ENCODE measurements at regions not wholly inside any gene's neighbourhood (a gene's known extent, or its start where the extent isn't known, plus 50 kb on each side); places are given as distances from the start of the nearest gene placed in this dataset.

GRCh38 chr4:176959980-176960379 lies 167.3 kb upstream of the VEGFC start:
- TF ChIP-seq FOXP2 (optimal IDR thresholded peaks at IDR 0.05; ENCODE audit: borderline replicate concordance, extremely low read depth, extremely low read length, insufficient read depth): no peak
- TF ChIP-seq, protein P1, sequence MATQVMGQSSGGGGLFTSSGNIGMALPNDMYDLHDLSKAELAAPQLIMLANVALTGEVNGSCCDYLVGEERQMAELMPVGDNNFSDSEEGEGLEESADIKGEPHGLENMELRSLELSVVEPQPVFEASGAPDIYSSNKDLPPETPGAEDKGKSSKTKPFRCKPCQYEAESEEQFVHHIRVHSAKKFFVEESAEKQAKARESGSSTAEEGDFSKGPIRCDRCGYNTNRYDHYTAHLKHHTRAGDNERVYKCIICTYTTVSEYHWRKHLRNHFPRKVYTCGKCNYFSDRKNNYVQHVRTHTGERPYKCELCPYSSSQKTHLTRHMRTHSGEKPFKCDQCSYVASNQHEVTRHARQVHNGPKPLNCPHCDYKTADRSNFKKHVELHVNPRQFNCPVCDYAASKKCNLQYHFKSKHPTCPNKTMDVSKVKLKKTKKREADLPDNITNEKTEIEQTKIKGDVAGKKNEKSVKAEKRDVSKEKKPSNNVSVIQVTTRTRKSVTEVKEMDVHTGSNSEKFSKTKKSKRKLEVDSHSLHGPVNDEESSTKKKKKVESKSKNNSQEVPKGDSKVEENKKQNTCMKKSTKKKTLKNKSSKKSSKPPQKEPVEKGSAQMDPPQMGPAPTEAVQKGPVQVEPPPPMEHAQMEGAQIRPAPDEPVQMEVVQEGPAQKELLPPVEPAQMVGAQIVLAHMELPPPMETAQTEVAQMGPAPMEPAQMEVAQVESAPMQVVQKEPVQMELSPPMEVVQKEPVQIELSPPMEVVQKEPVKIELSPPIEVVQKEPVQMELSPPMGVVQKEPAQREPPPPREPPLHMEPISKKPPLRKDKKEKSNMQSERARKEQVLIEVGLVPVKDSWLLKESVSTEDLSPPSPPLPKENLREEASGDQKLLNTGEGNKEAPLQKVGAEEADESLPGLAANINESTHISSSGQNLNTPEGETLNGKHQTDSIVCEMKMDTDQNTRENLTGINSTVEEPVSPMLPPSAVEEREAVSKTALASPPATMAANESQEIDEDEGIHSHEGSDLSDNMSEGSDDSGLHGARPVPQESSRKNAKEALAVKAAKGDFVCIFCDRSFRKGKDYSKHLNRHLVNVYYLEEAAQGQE (IDR thresholded peaks at IDR 0.05; ENCODE audit: insufficient read depth in 1 of 2, low read depth in 2 of 2, low read length in 2 of 2): no peak
- TF ChIP-seq TAF1 (IDR thresholded peaks at IDR 0.05; ENCODE audit: borderline replicate concordance, insufficient read depth, low read length): no peak
- TF ChIP-seq SIN3A (IDR thresholded peaks at IDR 0.05; ENCODE audit: borderline replicate concordance, insufficient read depth, low read length): no peak
- no peak for TF ChIP-seq POLR2AphosphoS5 (IDR thresholded peaks at IDR 0.05; ENCODE audit: low read depth, low read length)

GRCh38 chr4:176963121-176963520 lies 170.4 kb upstream of the VEGFC start:
- TF ChIP-seq TAF1 (IDR thresholded peaks at IDR 0.05; ENCODE audit: borderline replicate concordance, insufficient read depth, low read length) (no peak), SIN3A (IDR thresholded peaks at IDR 0.05; ENCODE audit: borderline replicate concordance, insufficient read depth, low read length) (no peak), FOXP2 (optimal IDR thresholded peaks at IDR 0.05; ENCODE audit: borderline replicate concordance, extremely low read depth, extremely low read length, insufficient read depth) (no peak), POLR2AphosphoS5 (IDR thresholded peaks at IDR 0.05; ENCODE audit: low read depth, low read length) (no peak)
- TF ChIP-seq, protein P1 (IDR thresholded peaks at IDR 0.05; ENCODE audit: insufficient read depth in 1 of 2, low read depth in 2 of 2, low read length in 2 of 2): no peak

DNA sequence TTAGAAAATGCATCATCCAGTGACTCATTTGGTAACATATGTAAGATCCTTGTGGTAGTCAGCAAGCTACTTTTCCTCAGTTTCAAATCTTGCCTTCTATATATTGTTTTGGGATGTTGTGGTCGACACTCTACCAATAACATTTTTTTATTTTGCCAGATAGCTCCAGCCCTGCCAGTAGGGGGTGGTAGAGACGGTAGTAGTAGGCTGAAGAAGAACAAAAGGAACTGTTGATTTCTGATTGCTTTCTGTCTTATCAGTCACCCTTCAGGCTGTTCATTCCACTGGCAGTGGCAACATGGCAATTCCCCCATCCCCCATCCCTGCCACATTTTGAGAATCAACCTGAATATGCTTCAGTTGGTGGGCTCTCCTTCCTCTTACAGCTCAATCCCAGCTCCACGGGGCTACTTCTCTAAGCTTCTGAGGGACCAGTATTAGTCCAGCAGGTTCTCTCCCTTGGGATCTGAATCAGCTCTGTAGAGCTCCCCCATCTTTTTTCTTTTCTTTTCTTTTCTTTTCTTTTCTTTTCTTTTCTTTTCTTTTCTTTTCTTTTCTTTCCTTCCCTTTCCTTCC lies 171.5 kb upstream of the VEGFC start:
- TF ChIP-seq SIN3A (IDR thresholded peaks at IDR 0.05; ENCODE audit: borderline replicate concordance, insufficient read depth, low read length) (no peak), POLR2AphosphoS5 (IDR thresholded peaks at IDR 0.05; ENCODE audit: low read depth, low read length) (no peak), FOXP2 (optimal IDR thresholded peaks at IDR 0.05; ENCODE audit: borderline replicate concordance, extremely low read depth, extremely low read length, insufficient read depth) (no peak), TAF1 (IDR thresholded peaks at IDR 0.05; ENCODE audit: borderline replicate concordance, insufficient read depth, low read length) (no peak)
- TF ChIP-seq, protein P1 (IDR thresholded peaks at IDR 0.05; ENCODE audit: insufficient read depth in 1 of 2, low read depth in 2 of 2, low read length in 2 of 2): no peak

- TF ChIP-seq TAF1 (IDR thresholded peaks at IDR 0.05; ENCODE audit: borderline replicate concordance, insufficient read depth, low read length) (no peak), FOXP2 (optimal IDR thresholded peaks at IDR 0.05; ENCODE audit: borderline replicate concordance, extremely low read depth, extremely low read length, insufficient read depth) (no peak), POLR2AphosphoS5 (IDR thresholded peaks at IDR 0.05; ENCODE audit: low read depth, low read length) (no peak), SIN3A (IDR thresholded peaks at IDR 0.05; ENCODE audit: borderline replicate concordance, insufficient read depth, low read length) (no peak)
- TF ChIP-seq, protein P1 (IDR thresholded peaks at IDR 0.05; ENCODE audit: insufficient read depth in 1 of 2, low read depth in 2 of 2, low read length in 2 of 2): no peak
Observed at GRCh38 chr4:176967586-176967985, 174.9 kb upstream of the VEGFC start.

All from PFSK-1 (cell line).